MCF 10A (cell line): ENCODE measurements at regions not wholly inside any gene's neighbourhood (a gene's known extent, or its start where the extent isn't known, plus 50 kb on each side); places are given as distances from the start of the nearest gene placed in this dataset.
"Not testable (repeated sequence)": the region's sequence is repeated elsewhere in the genome, so short reads cannot be mapped to it uniquely, and the experiment has no call there.

Source experiments
- BruUV-seq: library from RNA; stranded (reverse); fragments of 400-500 nt; replicated peaks from 2 replicates; lab custom pipeline; 2021; lab: Mats Ljungman, UMichigan
- CTCF ChIA-PET: fragments of 300-600 bp; sonication (Branson Sonifier 250); formaldehyde crosslinking; extraction: SDS; loops from one replicate; lab custom pipeline; 2021; ENCODE audit warnings: antibody characterized with exemption, inconsistent platforms; lab: Yijun Ruan, JAX
- POLR2A ChIA-PET: fragments of 300-600, 350-650 bp; sonication (Branson Sonifier 250); formaldehyde crosslinking; extraction: SDS; loops from one replicate; lab custom pipeline; 2020; ENCODE audit warnings: antibody characterized with exemption, inconsistent platforms; lab: Yijun Ruan, JAX
- DNase-seq: peaks from one replicate; pipeline ENCODE4 v3.0.0-alpha.2; 2018; ENCODE audit not compliant: unreplicated experiment
- H3K27ac Mint-ChIP-seq: one replicate; pipeline ENCODE4 v1.8.0; 2022; ENCODE audit warnings: mild to moderate bottlenecking, low read depth, mixed read lengths; ENCODE audit not compliant: unreplicated experiment
- H3K27me3 Mint-ChIP-seq: one replicate; pipeline ENCODE4 v1.8.0; 2022; ENCODE audit warnings: mixed read lengths; ENCODE audit not compliant: insufficient read depth, unreplicated experiment
- H3K36me3 Mint-ChIP-seq: one replicate; pipeline ENCODE4 v1.8.0; 2022; ENCODE audit warnings: mild to moderate bottlenecking, moderate library complexity, mixed read lengths; ENCODE audit not compliant: insufficient read depth, unreplicated experiment
- H3K4me1 Mint-ChIP-seq: one replicate; pipeline ENCODE4 v1.8.0; 2022; ENCODE audit warnings: mixed read lengths; ENCODE audit not compliant: insufficient read depth, unreplicated experiment
- H3K4me3 Mint-ChIP-seq: one replicate; pipeline ENCODE4 v1.8.0; 2022; ENCODE audit warnings: mild to moderate bottlenecking, moderate library complexity, mixed read lengths; ENCODE audit not compliant: unreplicated experiment
- H3K9me3 Mint-ChIP-seq: one replicate; pipeline ENCODE4 v1.8.0; 2022; ENCODE audit warnings: mixed read lengths; ENCODE audit not compliant: unreplicated experiment
- CTCF ChIP-seq: fragments of 200-600 bp; IDR thresholded peaks from one replicate; pipeline ENCODE4 v1.8.0; 2022; ENCODE audit warnings: antibody characterized with exemption, mild to moderate bottlenecking; ENCODE audit not compliant: unreplicated experiment
- intact Hi-C: fragments of 100-400 bp; cut with micrococcal nuclease; formaldehyde crosslinking; loops from 2 replicates; pipeline ENCODE4 v1.14.1; 2022

- ChIA-PET POLR2A (no interaction called here), CTCF (no interaction called here)
- BruUV-seq, result no TSS peak
- DNase-seq, result no peak
- TF ChIP-seq CTCF, result no peak
- Mint-ChIP-seq H3K4me3 (no peak overlapping the region), H3K4me1 (no peaks in the 10 kb centered on the region), H3K27me3 (no peaks in the 10 kb centered on the region), H3K36me3 (no peaks in the 10 kb centered on the region), H3K9me3 (no peaks in the 10 kb centered on the region), H3K27ac (no peak overlapping the region)
- intact Hi-C loops, result no loop called here
These were observed 376.6 kb upstream of the NAALADL2 start for GRCh38 chr3:174482541-174482940.

GRCh38 chr3:174483254-174483653, 375.9 kb upstream of the NAALADL2 start:
- H3K27me3 Mint-ChIP-seq, result no peaks in the 10 kb centered on the region
- ChIA-PET POLR2A (no interaction called here), CTCF (no interaction called here)
- no peak overlapping the region for H3K27ac Mint-ChIP-seq
- TF ChIP-seq CTCF, result no peak
- H3K4me1 Mint-ChIP-seq, result no peaks in the 10 kb centered on the region
- H3K9me3 Mint-ChIP-seq, result no peaks in the 10 kb centered on the region
- no TSS peak for BruUV-seq
- no peak for DNase-seq
- H3K4me3 Mint-ChIP-seq, result no peak overlapping the region
- H3K36me3 Mint-ChIP-seq, result no peaks in the 10 kb centered on the region
- intact Hi-C loops, result no loop called here

- DNase-seq, H3K36me3 Mint-ChIP-seq, POLR2A ChIA-PET, CTCF ChIA-PET, H3K4me1 Mint-ChIP-seq, H3K27ac Mint-ChIP-seq, H3K9me3 Mint-ChIP-seq, BruUV-seq, H3K27me3 Mint-ChIP-seq, intact Hi-C loops, H3K4me3 Mint-ChIP-seq: not testable (repeated sequence)
These were observed 375.3 kb upstream of the NAALADL2 start for GRCh38 chr3:174483856-174484255.

GRCh38 chr3:174488527-174488926, 370.6 kb upstream of the NAALADL2 start:
- ChIA-PET CTCF (no interaction called here), POLR2A (no interaction called here)
- no peak for TF ChIP-seq CTCF
- intact Hi-C loops, result no loop called here
- no peaks in the 10 kb centered on the region for H3K36me3 Mint-ChIP-seq
- no TSS peak for BruUV-seq
- no peak overlapping the region for H3K27ac Mint-ChIP-seq
- no peak for DNase-seq
- H3K27me3 Mint-ChIP-seq, result no peaks in the 10 kb centered on the region
- H3K4me3 Mint-ChIP-seq, result no peak overlapping the region
- H3K9me3 Mint-ChIP-seq, result no peaks in the 10 kb centered on the region
- no peaks in the 10 kb centered on the region for H3K4me1 Mint-ChIP-seq

GRCh38 chr3:174495311-174495710, 363.8 kb upstream of the NAALADL2 start:
- DNase-seq, result no peak
- no TSS peak for BruUV-seq
- no peak for TF ChIP-seq CTCF
- H3K27me3 Mint-ChIP-seq, result no peaks in the 10 kb centered on the region
- no peaks in the 10 kb centered on the region for H3K36me3 Mint-ChIP-seq
- no peaks in the 10 kb centered on the region for H3K4me1 Mint-ChIP-seq
- intact Hi-C loops, result no loop called here
- H3K27ac Mint-ChIP-seq, result no peak overlapping the region
- ChIA-PET POLR2A (interaction anchor here (1.2 kb wide), 1 partner anchor 54 kb away, joined by 9 read pairs; no protein-coding TSS in a partner anchor), CTCF (interaction anchor here (0.8 kb wide), 1 partner anchor 1935 kb away, joined by 4 read pairs; no protein-coding TSS in a partner anchor)
- no peaks in the 10 kb centered on the region for H3K9me3 Mint-ChIP-seq
- no peak overlapping the region for H3K4me3 Mint-ChIP-seq
